GM19324 (cell line): ENCODE measurements at regions not wholly inside any gene's neighbourhood (a gene's known extent, or its start where the extent isn't known, plus 50 kb on each side); places are given as distances from the start of the nearest gene placed in this dataset.

Experiments
- ATAC-seq: cut with Tn5 transposase; IDR thresholded peaks from one replicate; pipeline ENCODE4 v1.9.1; 2021; ENCODE audit warnings: mild to moderate bottlenecking, moderate library complexity; ENCODE audit not compliant: unreplicated experiment, low FRiP score

- no peak for ATAC-seq
Observed at GRCh38 chr20:59402681-59403080, 102.3 kb downstream of the EDN3 start.

- no peak for ATAC-seq
Observed at GRCh38 chr20:59403261-59403961, 103.0 kb downstream of the EDN3 start.

GRCh38 chr20:59403962-59404314, 103.5 kb downstream of the EDN3 start:
- no peak for ATAC-seq

GRCh38 chr20:59404749-59405148, 104.3 kb downstream of the EDN3 start:
- ATAC-seq: no peak

- ATAC-seq: no peak
Observed at GRCh38 chr20:59405226-59406200, 105.1 kb downstream of the EDN3 start.

GRCh38 chr20:59406446-59406845, 106.0 kb downstream of the EDN3 start:
- no peak for ATAC-seq

- ATAC-seq: no peak
Observed at GRCh38 chr20:59411170-59411569, 110.8 kb downstream of the EDN3 start.

- ATAC-seq: no peak
Observed at GRCh38 chr20:59411589-59411988, 111.2 kb downstream of the EDN3 start.

GRCh38 chr20:59412181-59412580, 111.8 kb downstream of the EDN3 start:
- ATAC-seq: no peak

- ATAC-seq: no peak
Observed at GRCh38 chr20:59412875-59413284, 112.5 kb downstream of the EDN3 start.

- no peak for ATAC-seq
Observed at GRCh38 chr20:59413326-59413865, 113.0 kb downstream of the EDN3 start.

- ATAC-seq: no peak
Observed at GRCh38 chr20:59414936-59415623, 114.7 kb downstream of the EDN3 start.

- no peak for ATAC-seq
Observed at GRCh38 chr20:59416916-59417315, 116.5 kb downstream of the EDN3 start.

- no peak for ATAC-seq
Observed at GRCh38 chr20:59421089-59421488, 120.7 kb downstream of the EDN3 start.

GRCh38 chr20:59421920-59422637, 121.7 kb downstream of the EDN3 start:
- no peak for ATAC-seq

- ATAC-seq: no peak
Observed at GRCh38 chr20:59422872-59423544, 122.6 kb downstream of the EDN3 start.

- ATAC-seq: no peak
Observed at GRCh38 chr20:59424976-59425375, 124.6 kb downstream of the EDN3 start.

GRCh38 chr20:59425572-59425971, 125.2 kb downstream of the EDN3 start:
- ATAC-seq: no peak

- ATAC-seq: no peak
Observed at GRCh38 chr20:59428006-59428405, 127.6 kb downstream of the EDN3 start.
